ENCODE measurements at regions not wholly inside any gene's neighbourhood (a gene's known extent, or its start where the extent isn't known, plus 50 kb on each side); places are given as distances from the start of the nearest gene placed in this dataset.

DNA sequence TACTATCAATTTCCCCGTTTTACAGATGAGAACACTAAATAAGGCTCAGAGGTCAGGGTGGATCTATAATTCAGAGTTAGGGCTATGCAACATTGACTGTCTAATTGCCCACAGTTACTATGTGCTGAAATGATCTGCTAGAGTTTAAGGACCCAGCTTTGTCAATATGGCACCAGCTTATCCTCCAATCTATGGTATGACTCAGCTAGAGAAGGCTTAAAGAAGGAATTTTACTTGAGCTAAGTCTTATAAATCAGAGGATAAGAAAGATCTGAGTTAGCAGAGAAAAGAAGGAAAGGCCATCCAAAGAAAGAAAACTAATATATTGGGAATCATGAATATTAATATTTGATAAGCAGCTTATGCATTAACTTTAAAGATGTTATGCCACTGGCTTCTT, 78.1 kb downstream of the ASB9 start:
- no peak for DNase-seq

DNA sequence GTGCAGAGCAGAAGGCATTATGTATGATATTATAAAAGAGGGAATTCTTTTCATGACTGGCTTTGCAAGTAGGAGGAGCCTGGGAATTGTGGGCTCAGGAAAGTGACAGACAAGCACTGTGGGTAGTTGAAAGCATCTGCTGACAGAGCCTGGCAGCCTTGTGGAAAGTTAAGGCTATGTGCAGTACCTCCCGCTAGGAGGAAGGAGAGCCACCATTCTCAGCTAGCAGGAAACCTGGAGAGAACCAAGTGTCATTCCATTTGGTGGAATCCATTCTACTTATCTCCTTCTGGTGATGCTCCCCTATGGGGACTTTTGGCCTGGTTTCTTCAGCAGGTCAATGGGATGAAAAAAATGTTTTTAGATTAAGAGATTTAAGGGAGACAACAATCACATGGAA, 81.8 kb downstream of the ASB9 start:
- DNase-seq, result no peak

DNA sequence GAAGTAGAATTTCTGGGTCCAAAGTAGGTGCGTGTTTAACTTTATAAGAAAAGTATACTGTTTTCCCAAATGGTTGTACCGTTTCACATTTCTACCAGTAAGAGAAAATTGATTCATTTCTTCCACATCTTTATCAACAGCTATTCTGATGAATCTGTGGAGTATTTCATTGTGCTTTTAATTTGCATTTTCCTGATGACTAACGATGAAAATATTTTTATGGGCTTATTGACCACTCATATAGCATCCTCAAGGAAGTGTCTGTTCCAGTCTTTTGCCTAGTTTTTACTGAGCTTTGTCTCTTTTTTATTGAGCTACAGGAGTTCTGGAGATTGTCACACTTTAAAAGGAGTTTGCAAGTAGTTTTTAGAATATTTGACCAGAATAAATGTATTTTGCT, 92.6 kb downstream of the ASB9 start:
- DNase-seq, result no peak

DNA sequence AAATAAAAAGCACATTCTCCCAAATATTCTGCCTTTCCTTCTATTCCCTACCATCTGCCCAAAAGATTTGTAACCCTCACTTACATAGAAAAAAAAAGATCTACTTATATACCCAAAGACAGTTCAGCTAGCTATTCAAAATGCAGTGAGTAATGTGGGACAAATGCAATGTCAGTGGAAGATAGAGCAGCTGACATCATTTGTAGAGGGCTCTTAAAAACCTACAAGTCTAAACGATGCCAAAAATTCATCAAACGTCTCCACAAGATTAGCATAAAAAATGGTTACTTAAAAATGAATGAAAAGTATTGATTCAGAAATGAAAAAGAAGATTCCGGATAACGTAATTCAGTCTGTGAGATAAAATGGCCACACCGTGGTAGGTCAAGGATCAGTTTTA, 96.5 kb downstream of the ASB9 start:
- DNase-seq, result no peak

DNA sequence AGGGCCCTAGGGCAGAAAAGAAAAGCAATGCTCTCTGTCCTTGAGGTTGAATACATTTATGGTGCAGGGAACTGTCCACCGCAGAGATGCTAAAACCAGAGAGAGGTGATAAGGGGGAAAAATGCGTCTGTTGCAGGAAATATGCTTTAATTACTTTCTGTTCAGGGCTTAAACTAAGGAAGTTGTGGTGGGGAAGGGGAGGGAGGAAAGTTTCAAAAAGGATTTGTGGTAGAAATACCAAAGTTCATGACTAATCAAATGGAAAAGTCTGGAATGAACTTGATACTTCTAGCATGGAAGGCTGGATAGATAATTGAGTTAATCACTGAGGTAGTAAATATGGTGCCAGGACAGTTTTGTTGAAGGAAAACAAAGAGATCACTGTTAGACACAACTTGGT, 99.0 kb downstream of the ASB9 start:
- DNase-seq, result no peak

DNA sequence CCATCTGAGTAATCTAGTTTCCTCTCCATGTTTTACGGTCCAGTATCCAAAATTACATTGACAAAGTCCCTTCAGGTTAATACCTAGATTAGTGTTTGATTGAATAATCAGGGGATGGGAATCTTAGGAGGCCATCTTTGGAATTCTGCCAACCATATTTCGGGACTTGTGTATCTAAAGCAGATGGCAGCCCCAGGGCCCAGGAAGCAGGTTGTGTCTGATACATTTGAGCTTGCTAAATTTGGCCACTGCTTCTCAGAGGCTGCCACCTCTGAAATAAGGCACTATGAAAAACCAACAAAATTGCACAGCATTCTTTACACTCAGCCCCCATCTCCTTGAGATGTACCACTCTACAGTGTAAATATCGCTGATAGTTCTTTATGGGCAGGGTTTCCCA, 102.1 kb downstream of the ASB9 start:
- DNase-seq, result no peak

DNA sequence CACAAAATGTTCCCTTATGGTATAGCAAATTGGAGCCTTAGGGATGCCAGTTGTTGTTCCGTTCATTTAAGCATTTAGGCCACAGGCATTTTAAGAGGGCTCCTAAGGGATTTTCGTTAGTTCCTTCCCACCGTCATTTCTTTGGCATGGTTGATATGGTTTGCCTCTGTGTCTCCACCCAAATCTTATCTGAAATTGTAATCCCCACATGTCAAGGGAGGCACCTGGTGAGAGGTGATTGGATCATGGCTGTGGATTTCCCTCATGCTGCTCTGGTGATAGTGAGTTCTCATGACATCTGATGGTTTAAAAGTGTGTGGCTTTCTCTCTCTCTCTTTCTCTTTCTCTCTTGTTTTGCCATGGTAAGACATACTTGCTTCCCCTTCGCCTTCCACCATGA, 104.1 kb downstream of the ASB9 start:
- DNase-seq, result no peak

DNA sequence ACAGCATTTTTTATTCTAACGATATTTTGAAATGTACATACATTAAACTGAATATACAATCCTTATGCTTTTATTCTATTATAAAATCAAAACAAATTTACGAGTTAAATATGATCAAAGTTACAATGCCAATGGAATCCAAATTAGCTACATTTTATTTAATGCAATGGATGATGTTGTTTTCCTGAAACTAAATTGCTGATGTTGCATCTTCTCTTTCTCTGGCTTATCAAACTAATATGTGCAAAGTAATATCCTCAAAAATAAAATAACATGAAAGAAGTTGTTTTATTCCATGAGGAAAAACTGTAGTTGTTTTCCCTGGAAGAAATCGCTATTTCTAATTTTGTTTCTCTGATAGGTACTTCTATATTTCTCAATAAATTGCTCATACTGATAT, 106.8 kb downstream of the ASB9 start:
- DNase-seq, result no peak

DNA sequence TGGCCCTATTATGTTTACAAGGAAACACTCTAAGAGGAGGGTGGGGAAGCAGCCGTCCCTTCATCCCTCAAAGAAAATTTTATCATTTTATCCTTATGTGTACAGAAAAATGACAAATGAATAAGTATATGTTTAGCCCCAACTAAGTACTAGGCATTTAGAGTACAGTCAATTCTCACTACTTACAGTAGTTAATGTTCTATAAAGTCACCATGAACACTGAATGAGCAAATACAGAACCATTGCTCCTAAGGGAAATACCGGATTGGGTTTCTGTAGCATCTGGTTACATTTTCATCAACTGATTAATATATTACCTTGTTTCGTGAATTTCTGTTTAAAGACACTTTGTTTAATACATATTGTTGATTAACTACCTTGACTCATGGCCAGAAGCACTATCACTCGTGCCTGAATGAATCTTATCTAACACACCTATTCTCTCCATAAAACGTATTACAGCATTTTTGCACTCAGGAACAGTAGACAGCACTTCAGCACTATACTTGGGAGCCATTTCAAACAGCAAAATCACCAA, 109.3 kb downstream of the ASB9 start:
- no peak for DNase-seq

DNA sequence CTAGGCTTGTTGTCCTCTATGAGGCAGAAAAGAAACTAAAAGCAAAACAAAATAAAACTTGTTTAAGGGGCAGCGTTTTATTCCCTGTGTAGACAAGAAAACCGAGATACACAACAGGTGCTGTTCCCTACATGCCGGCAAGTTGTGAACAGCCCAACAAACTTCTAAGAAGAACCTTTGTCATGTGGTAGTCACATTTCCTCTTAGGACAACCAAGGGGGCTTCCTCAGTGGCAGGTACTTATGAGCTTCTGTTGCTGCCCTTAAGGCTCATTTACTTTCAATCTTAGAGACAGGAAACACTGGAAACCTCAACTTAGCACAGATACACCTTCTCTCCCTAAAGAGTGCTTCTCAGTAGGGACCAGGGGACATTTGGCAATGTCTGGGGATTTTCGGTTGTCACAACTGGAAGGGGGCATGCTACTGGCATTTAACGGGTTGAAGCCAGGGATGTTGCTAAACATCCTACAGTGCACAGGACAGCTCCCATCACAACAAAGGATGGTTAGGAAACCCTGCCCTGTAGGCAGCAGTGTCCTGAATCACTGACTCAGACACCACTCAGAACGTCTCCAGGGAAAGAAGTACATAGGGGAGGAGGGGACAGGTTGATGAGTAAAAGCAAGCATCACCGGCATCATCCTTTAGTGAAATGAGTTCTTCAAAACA, 111.0 kb downstream of the ASB9 start:
- no peak for DNase-seq

DNA sequence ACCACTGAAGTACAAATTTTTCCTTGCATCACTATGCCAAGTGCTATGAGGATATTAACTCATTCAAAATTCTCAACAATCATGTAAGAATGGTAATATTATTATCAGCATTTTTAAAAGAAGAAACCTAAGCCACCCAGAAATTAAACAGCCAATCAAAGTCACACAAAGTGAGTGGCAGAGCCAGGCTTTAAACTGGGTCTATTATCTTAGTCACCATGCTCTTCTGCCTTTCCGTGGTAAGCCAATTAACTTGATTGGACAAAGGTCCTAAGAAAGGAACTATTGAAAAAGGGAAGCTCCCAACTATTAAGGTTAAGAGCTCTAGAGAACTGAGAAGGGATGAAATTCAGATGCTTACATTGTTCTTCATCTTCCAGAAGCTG, 111.5 kb downstream of the ASB9 start:
- DNase-seq, result no peak

DNA sequence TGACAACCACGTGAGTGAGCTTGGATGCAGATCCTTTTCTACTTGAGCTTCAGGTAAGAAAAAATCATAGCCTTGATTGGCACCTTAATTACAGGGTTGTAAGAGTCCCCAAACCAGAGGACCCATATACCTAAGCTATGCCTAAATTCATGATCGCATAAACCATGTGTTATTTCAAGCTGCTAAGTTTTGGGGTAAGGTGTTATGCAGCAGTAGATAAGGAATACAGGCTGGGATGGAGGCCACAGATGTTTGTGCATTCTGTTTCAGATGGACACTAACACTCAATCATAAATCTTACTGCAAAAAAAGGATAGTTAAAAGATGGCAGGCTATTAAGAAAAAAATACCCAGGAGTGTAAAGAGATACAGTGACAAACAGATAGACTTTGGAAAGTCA, 112.3 kb downstream of the ASB9 start:
- DNase-seq, result no peak

DNA sequence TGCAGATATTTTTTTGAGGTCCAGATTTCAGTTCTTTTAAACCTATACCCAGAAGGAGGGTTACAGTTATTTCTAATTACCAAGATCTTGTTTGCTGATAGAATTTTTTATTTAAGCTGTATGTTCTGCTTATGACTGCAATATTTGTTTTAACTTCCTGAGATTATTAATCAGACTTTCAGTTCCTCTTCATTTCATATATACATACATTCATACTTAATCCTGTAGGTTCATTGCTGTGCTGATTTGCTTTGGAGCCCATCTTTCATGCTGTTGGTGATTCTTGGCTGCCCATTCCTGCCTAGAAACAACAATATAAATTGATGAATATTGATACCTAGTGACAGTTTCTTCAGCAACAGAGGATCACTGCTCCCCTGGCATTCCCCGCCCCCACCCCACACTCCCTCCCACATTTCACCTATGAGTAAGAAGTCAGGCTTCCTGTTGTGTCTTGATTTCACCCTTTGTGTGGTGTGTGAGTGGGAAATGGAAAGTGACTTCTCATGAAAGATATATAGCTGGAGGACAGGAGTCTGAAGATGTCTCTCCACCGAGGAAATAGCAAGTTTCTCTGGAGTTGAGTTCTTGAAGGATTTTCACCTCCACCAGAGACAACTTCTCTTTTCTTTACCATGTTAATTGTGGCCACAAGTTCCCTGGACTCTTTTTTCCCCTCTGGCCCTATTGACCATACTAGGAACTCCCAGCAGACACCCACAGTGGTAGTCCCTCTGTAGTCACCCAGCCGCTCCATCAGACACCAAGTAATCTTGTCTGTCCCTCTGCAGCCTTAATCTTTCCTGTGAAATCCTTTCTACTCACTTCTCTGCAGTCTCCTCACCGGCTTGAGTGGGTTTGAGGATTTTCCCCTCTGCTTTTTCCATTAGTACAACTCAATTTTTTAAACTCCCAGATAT, 118.4 kb downstream of the ASB9 start:
- no peak for DNase-seq

DNA sequence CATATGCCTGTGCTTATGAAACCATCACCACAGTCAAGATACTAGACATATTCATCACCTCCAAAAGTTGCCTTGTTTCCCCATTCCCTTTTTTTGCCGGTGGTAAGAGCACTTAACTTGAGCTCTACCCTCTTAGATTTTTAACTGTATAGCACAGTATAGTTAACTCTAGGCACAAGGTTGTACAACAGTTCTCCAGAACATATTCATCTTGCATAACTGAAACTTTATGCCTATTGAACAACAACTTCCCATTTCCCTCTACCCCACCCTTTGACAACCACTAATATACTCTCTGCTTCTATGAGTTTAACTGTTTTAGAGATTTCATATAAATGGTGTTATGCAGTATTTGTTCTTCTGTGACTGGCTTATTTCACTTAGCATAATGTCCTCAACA, 119.3 kb downstream of the ASB9 start:
- DNase-seq, result no peak

DNA sequence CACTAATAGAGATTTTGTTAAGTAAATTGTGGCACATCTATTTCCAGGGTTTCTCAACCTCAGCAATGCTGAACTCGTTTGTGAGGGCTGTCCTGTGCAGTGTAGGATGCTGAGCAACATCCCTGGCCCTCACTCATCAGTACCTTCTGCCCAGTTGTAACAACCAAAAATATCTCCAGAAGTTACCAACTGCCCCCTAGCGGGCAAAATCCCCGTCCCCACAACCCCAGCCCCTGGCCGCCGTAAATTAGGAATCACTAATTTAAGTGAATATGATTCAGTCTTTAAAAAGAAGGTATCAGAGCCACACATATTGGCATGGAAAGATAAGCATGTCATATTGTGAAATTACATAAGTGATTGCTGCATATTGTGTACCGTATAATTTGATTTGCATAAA, 123.4 kb downstream of the ASB9 start:
- DNase-seq, result no peak

DNA sequence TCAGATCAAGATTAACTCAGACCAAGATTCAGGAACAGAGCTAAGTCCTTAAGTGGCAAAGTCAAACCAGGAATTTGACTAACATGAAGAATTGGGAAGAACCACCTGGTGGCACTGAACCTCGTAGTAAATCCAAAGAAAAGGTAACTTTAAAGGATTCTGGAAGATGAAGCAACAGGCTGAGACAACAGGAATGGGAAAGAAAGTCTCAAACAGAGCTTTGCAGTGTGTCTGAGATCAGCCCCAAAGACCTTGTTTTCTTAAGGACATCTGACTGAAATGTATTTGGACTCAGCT, 126.1 kb downstream of the ASB9 start:
- no peak for DNase-seq

DNA sequence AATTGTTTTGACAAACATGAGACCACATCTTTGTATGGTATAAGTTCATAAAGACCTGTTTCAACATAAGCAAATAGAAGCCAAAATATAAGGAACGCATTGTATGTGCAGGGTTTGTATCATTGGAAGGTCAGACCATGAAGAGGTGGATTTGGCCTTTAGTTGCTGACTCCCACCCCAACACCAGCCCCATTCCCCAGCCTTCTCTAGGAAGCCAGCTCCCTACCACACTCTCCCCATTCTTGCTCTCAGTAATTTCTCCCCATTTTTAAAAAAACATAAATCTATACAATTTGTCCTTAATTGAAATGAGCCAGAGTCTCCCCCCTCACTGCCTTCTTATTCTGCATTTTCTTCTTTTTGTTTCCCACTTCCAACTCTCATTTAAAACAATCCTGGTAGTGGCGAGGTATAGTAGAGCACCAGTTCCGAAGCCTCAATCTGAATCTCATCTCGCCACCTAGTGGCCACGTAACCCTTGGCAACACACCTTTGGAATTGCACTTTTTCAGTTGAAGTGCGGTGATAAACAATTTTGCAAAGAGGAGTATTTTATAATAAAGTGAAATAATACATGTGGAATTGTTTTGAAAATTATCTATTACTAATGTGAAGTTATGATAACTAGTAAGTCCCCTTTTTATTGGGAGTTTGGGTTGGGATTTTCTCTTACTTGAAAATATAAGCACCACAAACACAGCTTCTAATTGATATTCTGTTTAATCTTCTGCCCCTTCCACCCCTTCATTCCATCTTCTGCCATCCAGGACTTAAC, 126.6 kb downstream of the ASB9 start:
- peak; percentile 23 for DNase-seq

DNA sequence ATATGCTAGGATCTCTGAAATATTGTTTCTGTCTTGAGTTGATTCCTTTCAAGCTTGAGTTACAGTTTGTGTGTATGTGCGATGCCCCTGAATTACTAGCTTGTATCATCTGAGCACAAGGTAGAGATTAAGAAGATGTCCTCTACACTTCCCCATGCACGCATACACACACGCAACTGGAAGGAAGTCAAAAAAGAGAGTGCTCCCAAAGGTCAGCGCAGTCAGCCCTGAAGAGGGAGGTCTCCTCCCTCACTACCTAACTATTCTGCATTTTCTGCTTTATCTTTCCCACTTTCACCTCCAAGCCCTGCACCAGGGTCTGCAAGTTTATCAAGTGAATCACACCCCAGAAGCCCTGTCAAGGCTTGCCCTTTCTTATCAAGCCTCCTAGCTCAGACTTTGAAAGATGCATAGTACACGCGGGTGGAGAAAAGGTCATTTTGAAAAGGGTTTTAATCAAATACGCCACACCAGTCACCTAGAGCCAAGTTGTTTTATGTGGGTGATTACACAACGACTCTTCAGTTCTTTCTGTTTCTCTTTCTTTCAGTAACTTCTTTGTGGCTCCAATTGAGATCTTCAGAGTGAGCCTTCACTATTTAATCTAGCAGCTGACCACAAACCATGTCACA, 127.7 kb downstream of the ASB9 start:
- no peak for DNase-seq

DNA sequence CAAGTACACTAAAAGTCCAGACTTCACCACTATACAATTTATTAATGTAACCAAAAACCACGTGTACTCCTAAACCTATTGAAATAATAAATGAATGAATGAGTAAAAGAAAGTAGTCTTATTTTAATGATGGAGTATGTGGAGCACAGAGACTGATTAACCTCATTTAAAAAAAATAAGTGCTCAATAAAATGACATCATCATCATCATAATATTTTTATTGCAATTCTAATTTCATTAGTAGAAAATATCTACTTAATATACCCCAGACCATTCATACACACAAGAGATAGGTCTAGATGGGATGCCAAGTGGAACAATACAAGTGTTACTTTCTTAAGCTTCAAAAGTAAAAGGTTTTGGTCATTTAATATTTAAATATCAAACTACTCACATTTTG, 133.1 kb downstream of the ASB9 start:
- DNase-seq, result no peak

DNA sequence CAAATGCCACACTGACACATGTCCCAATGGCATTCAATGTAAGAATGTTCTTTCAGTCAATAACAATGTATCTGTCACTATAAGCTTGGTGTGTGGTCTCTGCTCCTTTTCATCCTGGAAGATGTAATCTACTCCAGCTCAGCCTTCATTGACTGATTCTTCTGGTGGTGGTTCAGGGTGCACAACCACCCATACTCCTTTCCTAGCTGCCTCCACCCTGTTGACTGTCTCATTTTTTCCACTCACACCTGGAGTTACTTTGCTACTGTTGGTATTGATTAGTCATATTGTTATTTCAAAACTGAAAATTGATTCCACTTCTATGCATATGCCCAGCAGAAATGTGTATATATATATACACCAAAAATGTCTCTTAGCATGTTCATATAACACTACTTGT, 140.5 kb downstream of the ASB9 start:
- no peak for DNase-seq

DNA sequence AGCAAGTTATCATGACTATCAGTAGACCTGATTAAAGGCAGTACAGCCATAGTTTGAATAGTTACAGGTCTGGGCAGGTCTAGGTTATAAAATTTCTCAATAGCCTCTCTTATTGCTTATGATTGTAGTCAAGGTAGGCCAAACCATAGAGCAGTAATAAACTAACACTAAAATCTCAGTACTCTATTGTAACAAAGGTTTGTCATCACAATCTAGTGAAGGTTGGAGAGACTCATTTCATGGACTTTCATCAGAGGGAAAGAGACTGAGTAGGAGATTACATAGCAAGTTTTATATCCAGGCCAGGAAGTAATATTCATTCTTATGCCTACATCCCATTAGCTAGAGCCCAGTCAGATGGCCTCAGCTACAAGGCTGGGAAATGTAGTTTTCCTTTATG, 141.0 kb downstream of the ASB9 start:
- DNase-seq, result no peak

DNA sequence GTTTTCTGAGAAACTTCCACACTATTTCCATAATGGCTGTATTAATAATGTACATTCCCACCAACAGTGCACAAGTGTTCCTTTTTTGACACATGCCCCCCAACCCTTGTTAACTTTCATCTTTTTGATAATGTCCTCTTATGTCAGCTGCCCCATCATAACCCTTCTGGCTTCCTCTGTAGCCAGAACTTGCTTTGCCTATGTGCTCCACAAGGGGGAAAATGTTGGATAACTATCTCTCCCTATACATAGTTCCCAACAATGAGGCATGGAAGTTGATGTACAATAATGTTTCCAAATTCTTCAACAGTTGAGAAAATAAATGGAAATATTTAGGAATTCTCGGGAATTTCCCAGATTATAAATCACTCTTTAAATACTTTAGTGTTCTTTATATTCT, 142.9 kb downstream of the ASB9 start:
- no peak for DNase-seq

DNA sequence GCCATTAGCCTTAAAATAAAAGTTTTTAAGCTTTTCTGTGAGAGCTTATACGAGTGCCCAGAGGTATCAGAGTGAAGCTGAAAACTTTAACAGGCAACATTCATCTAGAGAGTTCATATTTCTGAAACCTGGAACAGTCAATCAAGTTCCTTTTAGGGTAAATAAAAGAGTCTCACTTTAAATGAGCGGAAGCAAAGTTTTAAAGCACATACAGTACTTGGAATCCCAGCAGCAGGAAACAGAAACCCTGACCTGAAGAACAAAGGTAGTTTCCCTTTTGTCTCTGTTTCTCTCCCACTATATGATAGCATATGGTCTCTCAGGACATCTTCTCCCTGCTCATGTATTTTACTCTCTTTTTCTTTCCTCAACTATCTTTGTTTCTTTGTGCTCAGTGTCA, 153.0 kb downstream of the ASB9 start:
- DNase-seq, result no peak

Measured in NCI-H1105 (cell line).